Hematopoietic multipotent progenitor cell treated with erythropoietin and hydrocortisone succinate and interleukin-3 and kit ligand, for 8 days (in vitro differentiated cells): ENCODE measurements at regions not wholly inside any gene's neighbourhood (a gene's known extent, or its start where the extent isn't known, plus 50 kb on each side); places are given as distances from the start of the nearest gene placed in this dataset.
"Not testable (repeated sequence)": the region's sequence is repeated elsewhere in the genome, so short reads cannot be mapped to it uniquely, and the experiment has no call there.

Experiments used
- DNase-seq: peaks from one replicate; pipeline ENCODE4 v3.0.0-alpha.2; 2015

DNA sequence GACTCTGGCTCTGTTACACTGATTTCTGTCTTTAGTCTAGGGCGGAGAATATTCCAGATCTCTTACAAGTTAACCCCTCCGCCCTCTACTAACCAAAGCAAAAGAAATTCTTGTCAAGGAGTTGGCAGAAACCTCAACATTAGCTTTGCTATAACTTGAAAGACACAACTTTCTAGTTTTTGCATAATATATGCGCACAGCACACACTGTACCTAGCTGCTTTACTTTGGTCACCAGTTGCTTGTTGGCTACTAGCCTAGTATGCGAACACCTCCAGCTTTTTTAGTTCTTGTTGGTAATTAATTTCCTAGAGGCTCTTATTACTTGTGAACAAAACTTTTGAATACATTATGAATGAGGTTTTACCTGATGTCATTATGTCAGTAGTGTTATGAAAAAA lies 348.8 kb upstream of the C2CD4B start:
- DNase-seq = no peak

DNA sequence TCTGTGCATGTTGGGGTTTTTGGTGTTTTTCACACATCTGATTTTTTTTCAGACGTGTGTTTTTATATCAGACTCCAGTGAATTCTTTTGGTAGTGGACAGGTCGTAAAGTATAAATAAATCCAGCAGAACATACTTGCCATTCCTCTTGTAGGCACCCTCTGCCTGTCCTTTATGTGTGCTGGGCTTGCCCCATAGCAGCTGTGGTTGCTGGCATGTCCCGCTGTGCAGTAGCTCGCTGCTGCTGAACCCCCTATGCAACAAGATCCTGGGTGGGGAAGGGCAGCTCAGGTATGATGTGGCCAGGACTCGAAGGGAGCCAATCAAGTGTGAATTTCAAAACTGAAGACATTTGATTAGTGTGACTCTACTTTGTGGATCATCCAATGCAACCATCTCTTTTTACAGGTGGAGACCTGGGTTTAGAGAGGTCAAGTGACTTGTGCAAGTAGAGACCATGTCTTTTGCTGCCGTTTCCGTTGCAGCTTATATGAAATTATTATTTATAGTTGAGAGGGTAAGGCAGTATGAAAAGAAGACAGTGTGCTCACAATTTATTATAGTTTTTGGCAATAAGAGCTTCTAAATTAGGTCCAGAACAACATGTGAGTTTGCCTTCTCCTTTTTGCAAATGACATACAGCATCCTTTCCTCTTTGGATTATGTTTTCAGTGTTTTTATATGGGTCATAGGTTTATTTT lies 350.8 kb upstream of the C2CD4B start:
- no peak for DNase-seq

DNA sequence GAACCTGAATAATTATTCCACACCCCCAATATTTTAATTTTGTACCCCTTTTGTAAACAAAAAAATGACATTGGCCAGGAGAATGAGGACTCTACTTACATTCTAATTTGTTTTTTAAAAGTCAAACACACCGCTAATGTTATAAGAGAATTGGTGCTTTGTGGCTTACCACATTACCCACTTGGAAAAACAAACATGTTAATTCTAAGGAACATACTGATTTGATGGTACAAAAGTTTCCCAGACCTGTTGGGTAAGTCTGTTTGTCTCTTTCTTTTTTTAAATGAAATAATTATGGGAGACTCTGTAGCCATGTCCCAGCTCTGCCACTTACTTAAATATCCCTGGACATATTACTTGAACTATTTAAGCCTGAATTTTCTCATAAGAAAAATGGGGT lies 352.5 kb upstream of the C2CD4B start:
- DNase-seq = no peak

DNA sequence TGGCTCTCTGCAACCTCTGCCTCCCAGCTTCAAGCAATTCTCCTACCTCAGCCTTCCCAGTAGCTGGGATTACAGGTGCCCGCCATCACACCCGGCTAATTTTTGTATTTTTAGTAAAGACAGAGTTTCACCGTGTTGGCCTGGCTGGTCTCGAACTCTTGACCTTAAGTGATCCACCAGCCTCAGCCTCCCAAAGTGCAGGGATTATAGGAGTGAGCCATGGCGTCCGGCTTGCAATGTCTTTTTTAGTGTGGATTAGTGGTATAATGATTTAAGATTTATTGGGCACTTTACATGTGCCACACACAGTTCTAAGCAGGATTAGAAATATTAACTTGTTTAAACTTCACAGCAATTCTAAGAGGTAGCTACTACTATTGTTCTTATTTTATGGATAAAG lies 353.6 kb upstream of the C2CD4B start:
- DNase-seq = not testable (repeated sequence)

DNA sequence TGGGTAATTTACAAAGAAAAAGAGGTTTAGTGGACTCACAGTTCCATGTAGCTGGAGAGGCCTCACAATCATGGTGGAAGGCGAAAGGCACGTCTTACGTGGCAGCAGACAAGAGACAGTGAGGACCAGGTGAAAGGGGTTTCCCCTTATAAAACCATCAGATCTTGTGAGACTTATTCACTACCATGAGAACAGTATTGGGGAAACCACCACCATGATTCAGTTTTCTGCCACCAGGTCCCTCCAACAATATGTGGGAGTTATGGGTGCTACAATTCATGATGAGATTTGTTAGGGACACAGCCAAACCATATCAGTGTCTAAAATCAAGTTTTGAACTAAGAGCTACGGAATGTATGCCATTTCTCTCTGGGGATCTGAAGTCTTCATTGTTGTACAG lies 354.8 kb upstream of the C2CD4B start:
- no peak for DNase-seq

DNA sequence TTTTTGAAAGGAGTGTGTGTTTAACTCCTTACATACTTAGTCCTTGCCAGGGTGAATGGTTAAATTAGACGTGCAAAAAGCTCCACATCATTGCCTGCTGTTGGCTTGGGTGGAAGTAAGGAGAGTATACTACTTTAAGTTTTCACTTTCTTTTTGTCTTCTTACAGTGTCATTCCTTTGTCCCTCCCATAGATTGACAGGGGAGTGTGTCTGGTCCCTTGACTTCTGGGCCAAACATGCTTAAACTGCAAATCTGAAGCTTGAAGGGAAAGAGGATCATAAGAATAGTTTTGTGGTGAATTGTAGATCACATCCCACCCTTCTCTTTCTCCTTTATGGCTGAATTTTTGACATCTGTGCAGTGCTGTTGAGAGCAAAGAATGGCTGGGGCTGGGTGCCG lies 355.8 kb upstream of the C2CD4B start:
- DNase-seq = no peak

DNA sequence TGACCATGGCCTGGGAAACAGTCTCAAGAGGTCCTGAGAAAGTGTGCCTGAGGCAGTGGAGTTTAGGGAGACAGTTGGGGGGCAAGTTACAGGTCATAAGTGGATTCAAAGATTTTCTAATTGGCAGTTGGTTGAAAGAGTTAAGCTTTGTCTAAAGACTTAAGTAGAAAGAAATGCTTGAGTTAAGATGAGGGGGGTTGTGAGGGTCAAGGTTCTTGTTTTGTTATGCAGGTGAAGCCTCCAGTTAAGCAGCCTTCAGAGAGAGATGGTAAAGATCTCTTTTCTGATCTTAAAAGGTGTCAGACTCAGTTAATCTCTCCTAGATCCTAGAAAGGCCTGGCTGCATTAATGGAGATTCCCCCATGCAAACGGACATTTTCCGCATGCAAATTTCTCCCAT lies 356.3 kb upstream of the C2CD4B start:
- no peak for DNase-seq

DNA sequence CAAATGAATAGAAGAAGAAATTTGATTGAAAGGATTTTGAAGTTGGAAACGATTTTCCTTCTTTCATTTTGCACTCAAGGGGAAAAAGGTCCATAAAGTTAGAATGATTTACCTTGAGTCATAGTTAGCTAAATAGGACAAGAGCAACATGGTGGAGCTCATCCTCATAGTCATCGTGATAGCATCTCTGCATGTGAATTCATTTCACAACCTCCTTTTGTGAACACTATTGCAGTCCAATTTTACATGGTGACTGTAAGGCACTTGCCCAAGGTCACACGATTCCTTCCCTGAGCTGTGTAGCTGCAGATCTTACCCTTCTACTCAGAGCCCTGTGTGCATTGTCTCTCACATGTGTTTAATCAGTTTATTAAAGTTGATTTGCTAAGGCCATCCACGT lies 359.8 kb upstream of the C2CD4B start:
- DNase-seq = no peak

DNA sequence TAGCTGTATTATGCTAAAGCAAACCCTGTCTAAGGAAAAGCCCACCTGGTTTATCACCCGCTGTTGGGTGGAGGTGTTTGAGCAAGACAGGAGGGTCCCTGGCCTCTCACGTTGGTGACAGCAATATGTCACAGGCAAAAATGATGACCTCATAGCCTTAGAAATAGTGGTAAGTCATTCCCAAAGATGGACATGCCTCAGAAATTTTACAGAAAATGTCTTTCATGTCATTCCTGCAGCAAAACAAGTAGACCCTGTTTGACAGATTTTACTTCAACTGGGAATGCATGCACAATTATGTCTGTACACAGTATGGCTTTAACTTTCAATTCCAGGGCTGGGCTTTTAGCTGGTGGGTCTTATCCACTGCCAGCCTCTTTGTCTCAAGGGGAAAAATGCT lies 362.3 kb upstream of the C2CD4B start:
- no peak for DNase-seq

DNA sequence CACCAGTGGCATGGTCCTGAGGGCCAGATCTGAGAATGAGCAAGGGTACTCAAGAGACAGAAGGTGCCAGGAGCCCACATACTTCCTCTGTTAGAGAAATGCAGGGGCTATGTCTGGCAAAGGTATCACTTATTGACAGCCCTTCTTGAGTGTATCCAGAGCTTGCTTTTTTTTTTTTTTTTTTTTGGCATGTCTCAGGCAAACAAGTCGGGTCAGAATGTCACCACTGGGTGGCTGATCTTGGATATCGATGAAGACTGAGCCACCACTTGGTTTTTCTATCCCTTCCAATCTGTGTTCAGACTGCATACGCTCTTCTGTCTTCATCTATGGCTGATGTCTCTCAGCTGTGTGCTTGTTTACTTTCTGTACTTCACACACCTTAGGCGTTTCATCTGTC lies 363.4 kb upstream of the C2CD4B start:
- DNase-seq = no peak

DNA sequence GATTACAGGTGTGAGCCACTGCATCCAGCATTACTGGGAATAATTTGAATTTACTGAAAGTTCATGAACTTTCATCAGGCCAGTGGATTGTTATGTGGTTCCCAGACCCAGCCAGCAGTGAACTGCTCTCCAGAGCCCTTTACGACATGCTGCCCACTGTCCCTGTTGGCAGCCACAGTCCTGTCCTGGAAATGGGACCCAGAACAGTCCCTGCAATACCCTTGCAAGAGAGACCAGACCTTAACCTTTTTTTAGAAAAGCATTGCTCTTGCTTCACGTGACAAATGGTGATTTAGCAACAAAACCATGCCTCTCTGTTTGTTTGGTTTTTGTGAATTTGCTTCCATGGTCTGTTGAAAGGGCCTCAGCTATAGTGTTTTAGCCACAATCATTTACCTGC lies 367.3 kb upstream of the C2CD4B start:
- no peak for DNase-seq

DNA sequence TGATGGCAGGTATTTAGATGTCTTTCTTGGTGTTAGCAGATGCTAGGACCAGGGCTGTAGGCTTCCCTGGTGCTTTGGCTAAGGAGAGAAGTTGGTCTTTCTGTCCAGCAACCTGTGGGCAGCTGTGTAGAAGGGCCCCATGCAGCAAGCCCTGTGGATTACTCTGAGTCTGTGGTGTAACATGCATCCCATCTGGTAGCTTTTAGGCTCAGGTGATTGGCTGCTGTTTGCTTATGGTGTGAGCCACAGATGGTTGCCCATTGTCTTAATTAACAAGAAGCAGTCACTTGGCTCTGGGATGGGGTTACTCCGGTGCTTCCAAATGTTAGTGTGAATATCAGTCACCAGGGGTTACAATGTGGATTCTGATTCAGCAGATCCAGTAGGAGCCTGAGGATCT lies 368.6 kb upstream of the C2CD4B start:
- no peak for DNase-seq

DNA sequence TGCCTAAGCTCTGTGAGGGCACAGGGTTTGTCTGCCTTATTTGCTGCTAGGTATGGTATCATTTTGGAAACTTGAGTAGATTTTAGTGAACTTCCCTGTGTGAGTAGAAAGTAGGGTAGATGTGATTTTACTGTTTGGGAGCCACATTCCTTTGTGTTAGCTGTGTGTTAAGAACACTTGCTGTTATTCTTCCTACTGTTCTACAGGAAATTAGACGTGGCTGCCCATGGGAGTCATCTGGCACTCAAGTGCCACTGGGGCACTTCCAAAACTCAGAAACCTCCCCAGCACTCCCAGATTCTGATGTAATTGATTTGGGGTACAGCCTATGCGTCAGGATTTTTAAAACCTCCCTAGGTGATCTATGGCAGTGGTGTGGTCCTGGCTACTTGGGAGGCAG lies 369.9 kb upstream of the C2CD4B start:
- no peak for DNase-seq

DNA sequence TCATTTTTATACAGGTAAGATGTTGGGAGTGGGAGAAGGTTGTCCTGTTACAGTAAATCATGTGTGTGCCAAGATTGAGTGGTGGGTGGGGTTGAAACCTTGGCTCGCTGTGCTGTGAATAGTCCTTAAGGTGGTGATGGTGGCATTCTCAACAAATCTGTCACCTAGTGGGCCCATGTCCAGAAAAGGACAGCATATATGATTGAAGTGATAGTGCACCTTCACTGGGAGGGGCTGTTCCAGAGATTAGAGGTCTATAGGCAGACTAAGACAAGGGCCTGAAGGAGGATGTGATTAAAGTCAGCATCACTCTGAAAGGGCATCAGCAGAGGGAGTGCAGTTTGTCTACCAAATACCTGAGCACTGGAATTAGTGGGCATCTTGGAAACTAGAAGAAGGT lies 374.2 kb upstream of the C2CD4B start:
- DNase-seq = no peak

DNA sequence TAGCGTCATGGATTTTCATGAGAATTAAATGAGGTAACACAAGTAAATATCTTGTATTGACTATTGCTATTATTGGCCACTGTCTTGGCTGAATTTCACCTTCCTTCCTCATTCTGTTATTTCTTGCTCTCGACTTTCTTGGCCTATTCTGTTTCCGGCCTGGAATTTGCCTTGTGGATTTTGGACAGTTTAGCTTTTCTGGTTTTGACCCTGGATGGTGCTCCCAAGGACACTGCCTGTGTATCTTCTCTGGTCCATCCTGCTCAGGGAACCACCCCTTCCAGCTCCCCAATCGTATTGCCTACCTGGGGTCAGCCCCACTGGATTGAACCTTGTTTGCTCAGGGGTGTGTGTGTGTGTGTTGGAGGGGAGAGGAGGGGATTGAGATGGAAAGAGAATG lies 376.2 kb upstream of the C2CD4B start:
- DNase-seq = no peak

DNA sequence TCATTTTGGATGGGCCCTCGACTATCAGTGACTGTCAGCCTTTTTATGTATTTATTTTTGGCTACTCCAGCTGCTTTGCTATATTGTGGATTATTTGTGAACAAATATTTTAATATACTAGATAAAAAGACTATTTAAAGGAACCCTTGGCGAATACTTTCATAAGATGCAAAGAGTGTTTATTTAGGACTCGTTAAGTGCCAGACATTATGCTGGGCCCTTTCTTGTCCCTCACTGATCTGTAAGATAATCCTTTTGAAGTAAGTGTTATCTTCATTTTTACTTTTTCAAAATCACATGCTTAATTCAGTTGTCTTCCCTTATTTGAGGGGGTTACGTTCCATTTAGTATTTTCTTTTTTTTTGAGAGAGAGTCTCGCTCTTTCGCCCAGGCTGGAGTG lies 376.8 kb upstream of the C2CD4B start:
- DNase-seq = no peak

DNA sequence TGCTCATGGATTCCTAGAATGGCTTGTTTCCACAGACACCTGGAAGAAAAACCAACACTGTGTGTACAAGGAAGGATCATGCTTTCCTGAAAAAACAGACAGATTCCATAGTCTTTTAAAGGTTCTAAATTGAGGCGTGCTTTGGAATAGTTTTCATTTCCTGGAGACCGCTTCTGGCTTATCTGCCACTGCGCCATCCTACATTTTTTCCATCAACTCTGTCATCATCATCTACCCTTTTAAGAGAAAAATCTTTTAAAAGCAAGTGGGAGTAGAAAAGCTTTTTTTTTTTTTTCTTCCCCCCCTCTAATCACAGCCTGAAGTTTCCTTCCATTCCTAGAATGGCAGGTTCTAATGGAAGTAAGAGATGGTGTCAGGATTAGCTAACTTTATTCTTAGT lies 379.4 kb upstream of the C2CD4B start:
- DNase-seq = no peak

DNA sequence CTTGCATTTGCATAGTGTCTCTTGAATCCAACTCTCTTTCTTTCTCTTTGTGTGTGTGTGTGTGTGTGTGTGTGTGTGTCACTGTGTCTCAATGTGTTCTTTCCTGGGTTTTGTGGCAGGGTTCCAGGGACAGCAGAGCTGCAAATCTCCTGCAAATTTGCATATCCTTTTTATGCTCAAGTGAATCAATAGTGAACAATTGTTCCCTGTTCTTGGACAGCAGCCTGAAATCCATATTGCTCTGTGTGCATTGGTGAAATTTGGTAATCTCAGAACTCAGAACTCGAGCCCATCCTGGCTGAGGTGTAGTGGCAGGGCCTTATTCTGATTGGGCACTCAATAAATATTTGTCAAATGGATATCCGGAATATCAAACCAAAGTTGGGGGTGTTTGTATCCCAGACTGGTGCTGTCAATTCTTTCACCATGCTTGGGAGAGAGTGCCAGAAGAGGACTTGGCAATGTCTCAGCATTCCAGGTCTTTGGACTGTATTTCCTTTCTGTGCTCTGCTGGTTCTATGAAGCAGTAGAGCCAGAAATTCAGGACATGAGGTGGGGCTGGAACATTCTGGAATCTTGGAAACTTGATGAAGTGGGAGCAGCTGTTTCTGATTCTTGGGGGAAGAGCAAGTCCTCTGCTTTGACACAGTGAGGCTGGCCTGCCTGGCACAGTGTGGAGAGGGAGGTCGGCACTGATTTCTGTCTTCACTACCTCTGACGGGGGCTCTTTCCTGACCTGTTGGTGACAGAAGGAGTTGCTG lies 380.6 kb upstream of the C2CD4B start:
- DNase-seq = no peak

DNA sequence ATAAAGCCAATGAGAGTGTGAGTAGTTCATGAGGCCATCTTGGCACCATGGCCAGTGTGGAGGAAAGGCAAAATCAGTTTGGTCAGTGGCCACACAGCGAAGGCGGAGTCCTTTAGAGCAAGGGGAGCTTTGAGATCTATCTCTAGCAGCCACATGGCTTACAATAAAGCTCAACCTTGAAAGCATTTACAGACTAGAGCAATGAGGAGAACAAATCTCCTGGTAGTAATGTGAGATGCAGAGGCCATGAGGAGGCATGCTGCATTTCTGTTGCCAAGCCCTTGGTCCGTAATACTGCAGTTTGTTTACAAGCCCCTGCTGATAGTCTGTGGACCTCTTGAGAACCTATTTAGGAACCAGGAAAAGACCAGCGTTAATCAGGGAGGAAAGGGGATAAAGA lies 381.5 kb upstream of the C2CD4B start:
- no peak for DNase-seq

DNA sequence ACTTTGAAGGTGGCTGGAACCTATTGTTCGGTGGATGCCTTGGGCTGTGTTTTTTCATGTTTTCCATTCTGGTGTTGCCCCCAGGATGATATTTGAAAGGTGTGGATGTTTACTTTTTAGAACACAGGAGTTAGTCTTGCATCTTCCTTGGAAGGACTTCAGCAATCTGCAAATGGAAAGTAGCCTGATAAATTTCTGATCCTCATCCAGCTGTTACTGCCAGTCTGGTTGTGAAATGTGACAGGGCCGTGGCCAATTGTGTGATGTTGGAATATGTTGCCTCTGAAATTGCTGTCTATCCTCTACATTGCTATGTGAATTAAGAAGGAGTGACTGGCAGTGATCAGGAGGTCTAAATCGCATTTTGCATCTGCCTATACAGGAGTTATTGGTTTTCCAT lies 382.5 kb upstream of the C2CD4B start:
- DNase-seq = no peak

DNA sequence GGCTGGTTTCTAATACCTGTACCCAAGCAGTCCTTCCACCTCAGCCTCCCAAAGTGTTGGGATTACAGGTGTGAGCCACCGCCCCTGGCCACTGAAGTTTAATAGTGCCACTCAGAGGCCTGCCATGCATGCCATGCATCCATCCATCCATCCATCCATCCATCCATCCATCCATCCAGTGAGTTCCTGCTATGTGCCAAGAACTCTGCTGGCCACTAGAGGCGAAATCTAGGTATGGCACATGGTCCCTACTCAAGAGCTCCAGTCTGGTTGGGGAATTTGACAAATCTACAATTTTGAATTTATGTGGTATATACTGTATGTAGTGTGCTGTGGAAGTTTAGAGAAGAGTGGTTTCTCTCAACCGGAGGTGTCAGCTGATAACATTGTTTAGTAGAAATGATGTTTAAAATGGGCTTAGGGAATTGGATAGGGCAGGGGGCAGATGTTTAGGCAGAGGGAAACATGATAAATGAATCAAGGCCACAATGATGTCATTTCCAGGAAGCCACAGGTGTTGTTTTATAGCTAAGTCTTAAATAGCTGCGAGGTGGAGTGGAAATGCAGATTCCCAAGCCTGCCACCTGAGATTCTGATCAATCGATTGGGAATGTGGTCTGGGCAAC lies 384.4 kb upstream of the C2CD4B start:
- peak; percentile 59 for DNase-seq

DNA sequence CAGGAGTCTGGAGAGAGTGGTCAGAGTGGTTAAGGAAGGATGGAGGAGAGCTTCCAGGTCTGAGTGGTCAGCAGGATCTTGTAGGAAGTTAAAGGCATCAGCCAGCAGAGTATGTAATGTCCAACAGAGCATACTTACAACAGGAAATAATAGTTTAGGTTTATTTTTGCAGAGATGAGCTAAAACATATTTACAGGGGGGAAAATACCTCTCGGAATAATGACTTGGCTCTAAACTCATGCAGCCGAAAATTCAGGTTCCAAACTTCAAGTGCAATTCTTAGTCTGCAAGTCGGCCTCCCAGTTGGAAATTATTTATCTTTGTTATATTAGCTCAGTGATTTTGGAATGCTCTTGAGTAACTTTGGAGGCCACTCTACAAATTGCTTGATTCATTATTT lies 385.0 kb upstream of the C2CD4B start:
- DNase-seq = no peak

DNA sequence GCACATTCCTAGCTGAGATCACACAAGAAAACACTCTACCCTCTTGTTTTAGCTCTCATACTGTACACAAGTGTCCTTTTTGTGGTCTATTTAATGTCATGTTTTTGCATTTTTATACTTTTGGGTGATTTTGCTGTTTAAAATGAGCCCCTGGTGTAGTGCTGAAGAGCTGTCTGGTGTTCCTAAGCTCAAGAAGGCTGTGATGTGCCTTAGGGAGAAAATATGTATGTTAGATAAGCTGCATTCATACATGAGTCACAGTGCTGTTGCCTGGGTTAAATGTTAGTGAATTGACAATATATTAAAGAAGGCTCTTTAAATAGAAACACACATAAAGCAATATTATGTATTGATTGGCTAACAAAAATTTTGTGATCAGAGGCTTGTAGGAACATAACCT lies 387.4 kb upstream of the C2CD4B start:
- DNase-seq = no peak

DNA sequence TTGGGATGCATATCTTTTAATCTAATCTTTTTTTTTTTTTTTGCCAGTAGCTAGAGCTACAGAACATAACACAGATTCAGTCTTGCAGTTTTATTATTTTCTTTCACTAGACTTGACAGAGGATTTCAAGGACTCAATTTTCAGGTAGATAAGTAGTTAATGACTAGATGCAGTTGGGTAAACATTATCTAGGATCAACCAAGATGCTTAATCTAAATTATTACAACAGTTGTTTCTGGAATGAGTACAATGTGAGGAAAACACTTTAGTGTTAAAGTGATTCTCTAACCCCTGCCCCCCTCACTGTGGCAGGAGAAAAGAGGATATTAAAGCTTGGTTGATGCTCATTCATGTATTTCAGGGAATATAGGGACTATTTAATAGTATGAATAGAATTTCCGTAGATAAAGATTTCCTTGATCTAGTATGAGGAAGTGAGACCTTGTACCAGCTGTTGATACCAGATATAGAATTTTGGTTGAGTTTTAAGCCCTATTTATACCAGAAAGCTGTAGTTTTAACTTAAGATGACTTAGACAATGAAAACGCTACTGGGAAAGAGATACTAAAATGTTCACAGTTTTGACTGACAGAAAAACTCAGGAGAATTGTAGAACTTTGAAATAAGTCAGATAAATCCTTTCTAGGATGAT lies 389.0 kb upstream of the C2CD4B start:
- no peak for DNase-seq
